NCI-H2029 (cell line): ENCODE measurements at regions not wholly inside any gene's neighbourhood (a gene's known extent, or its start where the extent isn't known, plus 50 kb on each side); places are given as distances from the start of the nearest gene placed in this dataset.
A peak's percentile ranks its signal among the peaks of the same experiment; 100 is the strongest.

Source experiments
- DNase-seq: peaks from one replicate; lab custom pipeline; 2025; lab: John Stamatoyannopoulos, UW

GRCh38 chr7:67683628-67684027 lies 687.0 kb downstream of the TYW1 start:
- no peak for DNase-seq

- DNase-seq = no peak
Measured at GRCh38 chr7:67690700-67691099, 694.1 kb downstream of the TYW1 start.

- DNase-seq = no peak
Measured at GRCh38 chr7:67692425-67692824, 695.8 kb downstream of the TYW1 start.

- DNase-seq = no peak
Measured at GRCh38 chr7:67696124-67696523, 699.5 kb downstream of the TYW1 start.

- DNase-seq = no peak
Measured at GRCh38 chr7:67696878-67697277, 700.2 kb downstream of the TYW1 start.

- DNase-seq = no peak
Measured at GRCh38 chr7:67698354-67698753, 701.7 kb downstream of the TYW1 start.

GRCh38 chr7:67705850-67706249 lies 709.2 kb downstream of the TYW1 start:
- DNase-seq = no peak

GRCh38 chr7:67711706-67712105 lies 715.1 kb downstream of the TYW1 start:
- DNase-seq = no peak

GRCh38 chr7:67713451-67714056 lies 716.9 kb downstream of the TYW1 start:
- DNase-seq = no peak

GRCh38 chr7:67716729-67717128 lies 720.1 kb downstream of the TYW1 start:
- DNase-seq = no peak

GRCh38 chr7:67723591-67723990 lies 727.0 kb downstream of the TYW1 start:
- DNase-seq = no peak

- no peak for DNase-seq
Measured at GRCh38 chr7:67724435-67724834, 727.8 kb downstream of the TYW1 start.

GRCh38 chr7:67724955-67725354 lies 728.3 kb downstream of the TYW1 start:
- DNase-seq = no peak

- DNase-seq = no peak
Measured at GRCh38 chr7:67725423-67725822, 728.8 kb downstream of the TYW1 start.

- DNase-seq = no peak
Measured at GRCh38 chr7:67729771-67730170, 733.1 kb downstream of the TYW1 start.

GRCh38 chr7:67731704-67732103 lies 735.1 kb downstream of the TYW1 start:
- no peak for DNase-seq

GRCh38 chr7:67732898-67733297 lies 736.3 kb downstream of the TYW1 start:
- DNase-seq = no peak

GRCh38 chr7:67738145-67738544 lies 741.5 kb downstream of the TYW1 start:
- DNase-seq = no peak

- peak; percentile 42 for DNase-seq
Measured at GRCh38 chr7:67738958-67739357, 742.3 kb downstream of the TYW1 start.

GRCh38 chr7:67743501-67743900 lies 746.9 kb downstream of the TYW1 start:
- no peak for DNase-seq

- no peak for DNase-seq
Measured at GRCh38 chr7:67752227-67752626, 755.6 kb downstream of the TYW1 start.

- DNase-seq = no peak
Measured at GRCh38 chr7:67753891-67754290, 757.3 kb downstream of the TYW1 start.

GRCh38 chr7:67754651-67755050 lies 758.0 kb downstream of the TYW1 start:
- no peak for DNase-seq

- no peak for DNase-seq
Measured at GRCh38 chr7:67758551-67758950, 761.9 kb downstream of the TYW1 start.

GRCh38 chr7:67760971-67761370 lies 764.3 kb downstream of the TYW1 start:
- DNase-seq = no peak
